GM21717 (cell line): ENCODE measurements at regions not wholly inside any gene's neighbourhood (a gene's known extent, or its start where the extent isn't known, plus 50 kb on each side); places are given as distances from the start of the nearest gene placed in this dataset.
"Not testable (repeated sequence)": the region's sequence is repeated elsewhere in the genome, so short reads cannot be mapped to it uniquely, and the experiment has no call there.

Experiments
- ATAC-seq: cut with Tn5 transposase; IDR thresholded peaks from one replicate; pipeline ENCODE4 v1.9.1; 2021; ENCODE audit warnings: mild to moderate bottlenecking, moderate library complexity; ENCODE audit not compliant: unreplicated experiment

GRCh38 chr5:123943151-123943550 is 431.2 kb downstream of the CSNK1G3 start:
- ATAC-seq: no peak

DNA sequence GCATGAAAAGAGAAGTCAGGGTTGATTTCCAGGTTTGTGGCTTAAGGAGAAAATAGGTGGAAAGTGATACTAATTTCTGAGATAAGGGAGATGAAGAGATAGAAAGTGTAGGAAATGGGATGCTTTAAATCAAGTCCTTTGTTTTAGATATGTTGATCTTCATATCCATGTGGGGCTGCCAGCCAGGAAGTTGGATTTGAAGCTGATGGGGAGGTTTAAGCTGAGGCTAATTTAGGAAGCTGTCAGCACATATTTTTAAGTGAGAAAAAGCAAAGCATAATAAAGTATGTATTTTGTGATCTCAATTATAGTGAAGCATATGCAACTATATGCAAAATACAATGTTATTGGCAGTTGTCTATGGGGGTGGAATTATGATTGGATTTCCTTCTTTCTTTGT is 428.4 kb downstream of the CSNK1G3 start:
- no peak for ATAC-seq

DNA sequence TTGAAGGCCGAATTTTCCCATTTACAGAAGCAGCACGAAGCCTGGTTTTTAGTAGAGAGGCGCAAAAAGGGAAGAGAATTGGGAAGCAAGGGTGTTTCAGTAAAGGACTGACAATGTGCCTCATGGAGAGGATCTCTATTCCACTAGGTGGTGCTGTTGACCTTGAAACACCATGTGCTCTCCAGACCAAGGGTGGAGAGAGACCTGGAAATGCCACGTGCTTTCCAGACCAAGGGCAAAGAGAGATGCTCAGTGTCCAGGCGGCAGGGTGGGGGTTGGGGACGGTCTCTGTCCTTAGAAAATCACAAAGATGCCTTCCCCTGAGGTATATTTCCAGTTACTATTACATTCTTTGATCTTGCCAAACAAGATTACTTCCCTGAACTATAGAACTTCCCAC is 425.3 kb downstream of the CSNK1G3 start:
- no peak for ATAC-seq

- ATAC-seq: no peak
Observed at GRCh38 chr5:123936548-123936947, 424.6 kb downstream of the CSNK1G3 start.

- ATAC-seq: not testable (repeated sequence)
Observed at GRCh38 chr5:123933812-123934211, 421.8 kb downstream of the CSNK1G3 start.

GRCh38 chr5:123929055-123929474 is 417.1 kb downstream of the CSNK1G3 start:
- ATAC-seq: peak; percentile 78

DNA sequence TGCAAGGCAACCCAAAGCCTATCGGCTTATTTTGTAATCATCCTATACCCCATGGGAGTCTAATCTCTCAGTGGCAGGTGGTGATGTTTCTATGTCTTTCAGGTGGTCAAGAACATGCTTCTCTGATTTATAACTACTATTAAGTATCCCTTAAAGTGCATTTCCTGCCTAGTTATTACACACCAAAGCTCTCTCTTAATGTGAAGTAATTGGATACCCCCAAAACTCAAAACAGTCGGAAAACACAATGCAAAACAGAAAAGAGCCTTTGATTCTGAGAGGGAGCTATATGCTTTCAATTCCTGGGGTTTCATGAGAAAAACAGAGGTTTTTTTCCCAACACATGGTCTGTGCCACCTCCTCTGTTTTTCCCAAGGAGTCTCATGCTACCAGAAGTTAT is 416.4 kb downstream of the CSNK1G3 start:
- ATAC-seq: no peak

GRCh38 chr5:123921193-123921592 is 409.2 kb downstream of the CSNK1G3 start:
- no peak for ATAC-seq

GRCh38 chr5:123916345-123917121 is 404.6 kb downstream of the CSNK1G3 start:
- no peak for ATAC-seq

DNA sequence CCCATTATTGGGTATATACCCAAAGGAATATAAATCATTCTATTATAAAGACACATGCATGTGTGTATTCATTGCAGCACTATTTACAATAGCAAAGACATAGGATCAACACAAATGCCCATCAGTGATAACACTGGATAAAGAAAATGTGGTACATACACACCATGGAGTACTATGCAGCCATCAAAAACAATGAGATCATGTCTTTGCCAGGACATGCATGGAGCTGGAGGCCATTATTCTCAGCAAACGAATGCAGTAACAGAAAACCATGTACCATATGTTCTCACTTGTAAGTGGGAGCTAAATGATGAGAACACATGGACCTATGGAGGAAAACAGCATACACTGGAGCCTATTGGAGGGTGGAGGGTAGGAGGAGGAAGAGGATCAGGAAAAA is 402.4 kb downstream of the CSNK1G3 start:
- no peak for ATAC-seq

- ATAC-seq: peak; percentile 69
Observed at GRCh38 chr5:123907349-123907748, 395.4 kb downstream of the CSNK1G3 start.

DNA sequence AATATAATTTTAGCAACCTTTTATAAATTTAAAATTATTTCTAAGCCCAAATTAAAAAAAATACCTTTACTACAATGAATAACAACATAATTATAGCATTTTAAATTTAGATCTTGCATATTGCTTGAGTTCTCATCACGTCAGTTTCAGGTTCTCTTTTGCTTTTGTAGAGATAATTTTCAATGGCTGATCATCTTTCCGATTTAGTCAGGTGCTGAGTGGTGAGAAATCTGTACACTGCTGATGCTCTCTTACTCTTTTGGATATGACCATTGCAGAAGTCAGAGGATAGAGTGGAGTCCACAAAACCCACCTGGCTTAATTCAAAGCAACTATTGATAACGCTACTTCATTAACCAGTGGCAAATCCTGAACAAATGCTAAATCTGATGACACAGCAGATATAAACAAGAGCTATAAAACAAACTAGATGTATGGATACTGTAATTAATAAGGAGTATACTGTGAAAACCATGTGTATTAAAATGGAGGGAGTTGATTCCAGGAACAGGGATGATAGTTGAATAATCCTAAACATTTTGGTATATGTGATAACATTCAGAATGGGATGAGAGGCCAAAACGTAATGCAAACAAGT is 394.8 kb downstream of the CSNK1G3 start:
- no peak for ATAC-seq

DNA sequence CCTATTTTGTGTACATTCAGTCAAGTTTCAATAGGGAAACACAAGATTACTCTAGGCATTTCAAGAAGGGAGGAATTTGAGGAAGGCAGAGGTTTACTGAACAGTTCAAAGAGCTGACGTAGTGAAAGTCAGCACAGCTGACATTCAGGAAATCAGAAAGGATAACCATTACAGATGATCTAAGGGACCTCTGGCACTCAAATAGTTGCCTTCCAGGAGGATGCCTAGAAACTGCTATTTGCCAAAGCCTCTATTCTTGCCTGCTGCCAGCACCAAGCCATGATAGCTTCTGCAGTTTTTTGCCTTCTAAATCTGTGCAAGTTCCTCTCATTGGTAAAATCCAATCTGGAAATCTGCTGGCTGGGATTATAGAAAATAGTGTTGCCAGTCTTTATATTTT is 373.1 kb downstream of the CSNK1G3 start:
- ATAC-seq: no peak

- ATAC-seq: no peak
Observed at GRCh38 chr5:123882965-123883345, 371.0 kb downstream of the CSNK1G3 start.

DNA sequence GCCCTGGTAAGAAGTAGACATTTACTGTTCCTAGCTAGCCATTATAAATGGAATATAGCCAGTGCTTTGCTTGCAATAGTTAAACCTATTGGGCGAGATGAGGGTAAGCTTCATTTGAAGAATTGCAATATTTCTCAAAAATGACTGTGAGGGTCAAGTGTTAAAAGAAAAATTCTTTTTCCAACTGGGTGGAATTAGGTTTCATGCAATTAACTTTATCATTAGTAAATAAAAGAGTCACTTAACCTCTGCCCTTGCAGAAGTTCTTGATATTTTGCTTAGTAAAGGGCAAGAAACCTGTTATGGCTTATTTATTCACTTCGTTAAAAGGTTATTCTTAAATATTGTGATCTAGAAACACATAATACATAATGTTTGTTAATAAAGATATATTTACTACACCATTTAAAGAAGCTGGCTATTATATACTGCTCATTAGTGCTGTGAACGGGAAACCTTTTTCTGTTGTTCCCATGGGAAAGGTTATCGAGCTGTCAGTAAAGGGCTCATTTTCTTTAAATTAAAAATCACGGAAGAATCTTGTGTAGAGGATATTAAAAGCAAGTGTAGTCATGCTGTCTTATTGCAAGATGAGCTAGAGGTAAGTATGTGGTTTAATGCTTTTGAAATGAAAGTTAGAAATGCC is 370.5 kb downstream of the CSNK1G3 start:
- no peak for ATAC-seq

DNA sequence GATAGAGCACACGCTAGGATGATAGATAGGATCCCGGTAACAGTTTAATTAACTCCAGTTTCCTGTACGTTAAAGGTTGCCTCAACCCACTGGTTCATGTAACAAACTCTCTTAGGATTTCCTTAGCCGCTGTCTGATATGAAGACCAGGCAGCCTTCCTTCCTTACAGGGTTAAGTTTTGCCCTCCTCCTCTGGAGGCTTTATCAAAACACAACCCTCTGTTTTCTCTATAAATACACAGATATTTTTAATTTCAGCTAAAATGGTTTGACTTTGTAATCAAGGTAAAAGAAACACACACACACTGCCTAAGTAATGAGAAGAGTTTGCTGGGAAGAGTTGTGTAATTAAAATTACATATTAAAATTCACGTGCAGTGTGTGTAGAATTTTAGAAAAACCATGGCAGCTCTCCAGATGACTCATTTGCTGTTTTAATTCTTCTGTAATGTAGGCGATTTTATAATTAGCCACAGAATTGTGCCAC is 369.8 kb downstream of the CSNK1G3 start:
- ATAC-seq: no peak

- ATAC-seq: no peak
Observed at GRCh38 chr5:123880875-123881274, 368.9 kb downstream of the CSNK1G3 start.

GRCh38 chr5:123879071-123879470 is 367.1 kb downstream of the CSNK1G3 start:
- no peak for ATAC-seq

DNA sequence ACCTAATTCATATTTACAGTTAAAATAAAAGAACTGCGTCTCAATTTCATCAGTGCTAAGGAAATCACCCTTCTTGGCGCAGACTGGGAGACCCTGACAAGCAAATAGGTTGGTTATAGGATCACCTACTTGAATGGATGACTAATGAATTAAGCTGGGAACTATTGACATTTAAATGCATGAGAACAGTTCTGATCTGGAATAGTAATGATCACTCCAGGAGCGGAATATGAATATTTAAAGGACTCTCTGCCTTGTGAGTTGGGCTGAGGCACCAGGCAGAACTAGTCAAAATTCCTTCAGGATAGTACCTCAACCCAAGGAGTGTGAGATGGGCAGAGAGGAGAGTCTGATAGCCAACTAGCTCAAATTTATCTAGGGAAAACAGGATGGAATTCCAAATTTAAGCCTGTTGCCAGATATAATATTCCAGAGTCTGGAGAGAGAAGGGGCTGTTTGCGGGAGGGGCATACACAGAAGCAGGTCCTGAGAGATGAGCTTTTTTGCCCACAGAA is 364.4 kb downstream of the CSNK1G3 start:
- no peak for ATAC-seq

DNA sequence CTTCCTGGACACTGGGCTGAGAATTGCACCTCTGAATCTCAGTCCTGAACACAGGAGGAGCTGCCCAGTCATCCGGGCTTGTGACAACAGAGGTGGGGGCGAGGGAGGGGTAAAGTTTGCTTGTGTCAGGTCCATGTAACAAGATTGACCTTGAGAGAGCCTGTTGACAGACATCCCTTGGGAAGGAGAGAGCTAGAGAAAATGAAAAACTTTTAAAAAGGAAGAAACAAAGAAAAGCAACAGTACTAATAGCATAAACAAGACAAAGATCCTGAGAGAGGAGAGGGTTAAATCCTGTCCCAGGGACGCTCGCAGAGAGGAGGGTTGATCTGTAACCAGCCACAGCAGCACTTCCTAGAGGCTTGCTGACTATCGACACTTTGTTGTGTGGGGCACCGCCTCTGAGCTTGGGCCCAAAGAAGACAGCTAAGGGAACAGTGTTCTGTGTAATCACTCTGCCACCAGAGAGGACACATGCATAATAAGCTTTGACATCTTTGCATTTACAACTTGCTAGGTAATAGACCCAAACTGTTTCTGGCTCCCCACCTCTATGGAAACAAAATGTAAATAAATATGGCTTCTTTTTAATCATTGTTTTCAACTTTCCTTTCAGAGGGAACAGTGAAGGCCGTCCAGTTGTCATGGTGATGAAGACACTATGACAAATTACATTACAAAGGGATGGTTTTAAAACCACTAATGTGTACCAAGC is 363.7 kb downstream of the CSNK1G3 start:
- no peak for ATAC-seq

DNA sequence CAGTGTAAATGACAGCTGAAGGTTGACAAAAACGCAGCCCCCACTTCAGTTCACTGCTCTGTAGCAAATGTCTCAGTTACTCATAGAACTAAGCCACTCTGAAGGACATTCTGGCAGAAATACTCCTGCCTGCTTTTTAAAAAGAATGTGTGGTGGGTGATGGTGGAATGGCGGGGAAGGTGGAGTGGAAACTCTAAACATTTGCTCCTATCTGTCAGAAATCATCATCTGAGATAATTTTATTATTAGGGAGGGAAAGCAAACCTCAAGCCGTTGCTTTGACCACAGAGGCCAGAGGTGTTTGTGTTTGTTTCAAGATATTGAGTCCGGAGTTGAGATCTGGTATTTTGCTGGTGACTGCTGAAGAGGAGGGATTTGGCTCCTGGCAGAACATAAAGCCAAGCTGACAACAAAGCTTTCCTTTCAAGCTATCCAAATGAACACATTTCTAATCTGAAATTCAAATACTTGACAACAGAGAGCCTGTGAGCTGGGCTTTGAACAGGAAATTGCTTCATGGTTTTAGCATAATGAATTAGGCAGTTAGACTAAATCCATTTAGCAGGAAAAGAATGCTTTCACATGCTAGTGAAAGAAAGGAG is 362.7 kb downstream of the CSNK1G3 start:
- no peak for ATAC-seq
